GM12874 (cell line): ENCODE measurements at regions not wholly inside any gene's neighbourhood (a gene's known extent, or its start where the extent isn't known, plus 50 kb on each side); places are given as distances from the start of the nearest gene placed in this dataset.

Source experiments
- CTCF ChIP-seq: IDR thresholded peaks from 2 replicates; pipeline ENCODE4 v1.5.1; 2011; ENCODE audit warnings: low read depth, mild to moderate bottlenecking, control low read depth, low read length, moderate library complexity; ENCODE audit not compliant: insufficient read depth

GRCh38 chr4:31334086-31334910 is 614.1 kb downstream of the PCDH7 start:
- no peak for TF ChIP-seq CTCF

- TF ChIP-seq CTCF = no peak
Observed at GRCh38 chr4:31338000-31338399, 617.8 kb downstream of the PCDH7 start.

- no peak for TF ChIP-seq CTCF
Observed at GRCh38 chr4:31341601-31342359, 621.6 kb downstream of the PCDH7 start.

- no peak for TF ChIP-seq CTCF
Observed at GRCh38 chr4:31343061-31343460, 622.9 kb downstream of the PCDH7 start.

GRCh38 chr4:31349907-31350306 is 629.7 kb downstream of the PCDH7 start:
- TF ChIP-seq CTCF = no peak

- no peak for TF ChIP-seq CTCF
Observed at GRCh38 chr4:31351695-31352094, 631.5 kb downstream of the PCDH7 start.

GRCh38 chr4:31356839-31357238 is 636.7 kb downstream of the PCDH7 start:
- no peak for TF ChIP-seq CTCF
